HEK293 (cell line): ENCODE measurements at regions not wholly inside any gene's neighbourhood (a gene's known extent, or its start where the extent isn't known, plus 50 kb on each side); places are given as distances from the start of the nearest gene placed in this dataset.

ENCODE experiments used
- CTCF ChIA-PET: fragments of 350-600 bp; formaldehyde crosslinking; extraction: SDS; loops from one replicate; lab custom pipeline; 2021; ENCODE audit warnings: antibody characterized with exemption; lab: Yijun Ruan, JAX
- POLR2A ChIA-PET: fragments of 300-600 bp; formaldehyde crosslinking; extraction: SDS; loops from one replicate; lab custom pipeline; 2020; ENCODE audit warnings: antibody characterized with exemption, inconsistent platforms; lab: Yijun Ruan, JAX
- H3K27ac ChIP-seq: fragments of 200-500 bp; sonication (Bioruptor generic); 2 replicates; pipeline ENCODE4 v1.5.1; 2014; ENCODE audit warnings: low read depth, low read length, control low read depth, inconsistent platforms; ENCODE audit errors: extremely low read depth
- H3K36me3 ChIP-seq, 2 experiments: fragments of 200-500 bp in 1 of 2; sonication (Bioruptor generic) in 1 of 2; 1 replicate in 1 of 2; 2 replicates in 1 of 2; pipeline ENCODE4 v1.5.1; 2014 to 2017; ENCODE audit warnings: inconsistent platforms in 2 of 2, low read length in 2 of 2; ENCODE audit not compliant: control insufficient read depth in 2 of 2, insufficient read depth in 1 of 2
- H3K4me1 ChIP-seq: fragments of 200-500 bp; sonication (Bioruptor generic); 2 replicates; pipeline ENCODE4 v1.5.1; 2014; ENCODE audit warnings: mild to moderate bottlenecking, low read length, inconsistent platforms; ENCODE audit not compliant: control insufficient read depth, insufficient read depth
- H3K4me3 ChIP-seq: 2 replicates; pipeline ENCODE4 v1.5.1; 2011; ENCODE audit warnings: low read depth, mild to moderate bottlenecking, control low read depth, low read length, moderate library complexity
- H3K9me3 ChIP-seq: fragments of 200-500 bp; sonication (Bioruptor generic); 2 replicates; pipeline ENCODE4 v1.5.1; 2014; ENCODE audit warnings: low read depth, low read length, inconsistent platforms; ENCODE audit not compliant: control insufficient read depth, insufficient read depth
- INSM2 ChIP-seq: fragments of 450-650 bp; formaldehyde crosslinking; IDR thresholded peaks from 2 replicates; pipeline ENCODE4 v1.5.1; 2016; ENCODE audit warnings: missing biosample characterization, missing genetic modification characterization
- PRDM2 ChIP-seq: fragments of 450-650 bp; formaldehyde crosslinking; IDR thresholded peaks from 2 replicates; pipeline ENCODE4 v1.5.1; 2016; ENCODE audit warnings: missing biosample characterization, missing genetic modification characterization, borderline replicate concordance
- ZNF266 ChIP-seq: fragments of 450-650 bp; formaldehyde crosslinking; IDR thresholded peaks from 2 replicates; pipeline ENCODE4 v1.5.1; 2016; ENCODE audit warnings: missing biosample characterization, missing genetic modification characterization, low read depth
- ZNF280D ChIP-seq: fragments of 450-650 bp; formaldehyde crosslinking; IDR thresholded peaks from 2 replicates; pipeline ENCODE4 v1.5.1; 2016; ENCODE audit warnings: missing biosample characterization, missing genetic modification characterization
- ZNF292 ChIP-seq: fragments of 450-650 bp; formaldehyde crosslinking; IDR thresholded peaks from 2 replicates; pipeline ENCODE4 v1.5.1; 2016; ENCODE audit warnings: low read depth, missing biosample characterization, missing genetic modification characterization, borderline replicate concordance
- ZNF311 ChIP-seq: fragments of 450-650 bp; formaldehyde crosslinking; IDR thresholded peaks from 2 replicates; pipeline ENCODE4 v1.5.1; 2017; ENCODE audit warnings: missing biosample characterization, missing genetic modification characterization, borderline replicate concordance
- ZNF354C ChIP-seq: fragments of 450-650 bp; formaldehyde crosslinking; IDR thresholded peaks from 2 replicates; pipeline ENCODE4 v1.5.1; 2016; ENCODE audit warnings: missing biosample characterization, missing genetic modification characterization, low read depth, borderline replicate concordance
- ZNF37A ChIP-seq: fragments of 450-650 bp; IDR thresholded peaks from 2 replicates; pipeline ENCODE4 v1.5.1; 2018; ENCODE audit warnings: missing biosample characterization, missing genetic modification characterization
- ZNF404 ChIP-seq: fragments of 450-650 bp; formaldehyde crosslinking; IDR thresholded peaks from 2 replicates; pipeline ENCODE4 v1.5.1; 2017; ENCODE audit warnings: missing biosample characterization, missing genetic modification characterization
- ZNF416 ChIP-seq: fragments of 450-650 bp; formaldehyde crosslinking; IDR thresholded peaks from 2 replicates; pipeline ENCODE4 v1.5.1; 2016; ENCODE audit warnings: missing biosample characterization, missing genetic modification characterization
- ZNF423 ChIP-seq: fragments of 450-650 bp; formaldehyde crosslinking; IDR thresholded peaks from 2 replicates; pipeline ENCODE4 v1.5.1; 2016; ENCODE audit warnings: missing biosample characterization, missing genetic modification characterization
- ZNF513 ChIP-seq: fragments of 450-650 bp; IDR thresholded peaks from 2 replicates; pipeline ENCODE4 v1.5.1; 2018; ENCODE audit warnings: missing biosample characterization, missing genetic modification characterization
- ZNF544 ChIP-seq: fragments of 450-650 bp; formaldehyde crosslinking; IDR thresholded peaks from 2 replicates; pipeline ENCODE4 v1.5.0; 2017; ENCODE audit warnings: missing biosample characterization, missing genetic modification characterization
- ZNF629 ChIP-seq: fragments of 450-650 bp; formaldehyde crosslinking; IDR thresholded peaks from 2 replicates; pipeline ENCODE4 v1.5.1; 2017; ENCODE audit warnings: missing biosample characterization, missing genetic modification characterization
- ZSCAN4 ChIP-seq: fragments of 450-650 bp; formaldehyde crosslinking; IDR thresholded peaks from 2 replicates; pipeline ENCODE4 v1.5.1; 2017; ENCODE audit warnings: missing biosample characterization, missing genetic modification characterization
- TF ChIP-seq, protein P1 (sequence below): fragments of 450-650 bp; formaldehyde crosslinking; IDR thresholded peaks from 2 replicates; pipeline ENCODE4 v1.5.1; 2017; ENCODE audit warnings: missing biosample characterization, missing genetic modification characterization
- TF ChIP-seq, protein P2 (sequence below): fragments of 450-650 bp; formaldehyde crosslinking; IDR thresholded peaks from 2 replicates; pipeline ENCODE4 v1.5.1; 2016; ENCODE audit warnings: missing biosample characterization, missing genetic modification characterization
- TF ChIP-seq, protein P3 (sequence below): fragments of 450-650 bp; formaldehyde crosslinking; IDR thresholded peaks from 2 replicates; pipeline ENCODE4; 2016; ENCODE audit warnings: missing biosample characterization, missing genetic modification characterization

DNA sequence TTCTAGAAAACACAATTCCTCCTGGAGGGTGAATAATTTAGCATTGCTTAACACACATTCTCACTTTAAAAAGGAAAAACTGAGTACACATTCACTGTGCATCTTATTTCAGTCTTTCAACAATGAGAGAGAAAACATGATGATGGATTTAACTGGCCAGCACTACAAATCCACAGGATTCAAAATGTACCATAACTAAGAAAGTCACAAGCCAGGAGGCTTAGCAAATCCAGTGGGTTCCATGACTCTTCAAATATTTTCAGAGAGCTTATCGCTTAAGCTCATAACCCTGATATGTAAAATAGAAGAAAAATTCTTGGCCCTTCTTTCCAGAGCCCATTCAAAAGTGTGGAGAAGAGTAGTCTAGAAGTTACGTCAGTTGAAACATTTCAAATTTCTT, 820.3 kb downstream of the LTN1 start:
- Histone ChIP-seq H3K4me3 (no peak overlapping the region), H3K4me1 (no peaks in the 10 kb centered on the region), H3K27ac (no peak overlapping the region), H3K9me3 (no peaks in the 10 kb centered on the region), H3K36me3 (no peaks in the 10 kb centered on the region)
- TF ChIP-seq ZNF629: no peak
- no peak for TF ChIP-seq ZNF311 (tag by site-specific recombination)
- TF ChIP-seq, protein P1, sequence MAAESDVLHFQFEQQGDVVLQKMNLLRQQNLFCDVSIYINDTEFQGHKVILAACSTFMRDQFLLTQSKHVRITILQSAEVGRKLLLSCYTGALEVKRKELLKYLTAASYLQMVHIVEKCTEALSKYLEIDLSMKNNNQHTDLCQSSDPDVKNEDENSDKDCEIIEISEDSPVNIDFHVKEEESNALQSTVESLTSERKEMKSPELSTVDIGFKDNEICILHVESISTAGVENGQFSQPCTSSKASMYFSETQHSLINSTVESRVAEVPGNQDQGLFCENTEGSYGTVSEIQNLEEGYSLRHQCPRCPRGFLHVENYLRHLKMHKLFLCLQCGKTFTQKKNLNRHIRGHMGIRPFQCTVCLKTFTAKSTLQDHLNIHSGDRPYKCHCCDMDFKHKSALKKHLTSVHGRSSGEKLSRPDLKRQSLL (tag by site-specific recombination): no peak
- no peak for TF ChIP-seq INSM2
- no peak for TF ChIP-seq ZNF416 (tag by site-specific recombination)
- no peak for TF ChIP-seq ZNF292
- TF ChIP-seq, protein P2, sequence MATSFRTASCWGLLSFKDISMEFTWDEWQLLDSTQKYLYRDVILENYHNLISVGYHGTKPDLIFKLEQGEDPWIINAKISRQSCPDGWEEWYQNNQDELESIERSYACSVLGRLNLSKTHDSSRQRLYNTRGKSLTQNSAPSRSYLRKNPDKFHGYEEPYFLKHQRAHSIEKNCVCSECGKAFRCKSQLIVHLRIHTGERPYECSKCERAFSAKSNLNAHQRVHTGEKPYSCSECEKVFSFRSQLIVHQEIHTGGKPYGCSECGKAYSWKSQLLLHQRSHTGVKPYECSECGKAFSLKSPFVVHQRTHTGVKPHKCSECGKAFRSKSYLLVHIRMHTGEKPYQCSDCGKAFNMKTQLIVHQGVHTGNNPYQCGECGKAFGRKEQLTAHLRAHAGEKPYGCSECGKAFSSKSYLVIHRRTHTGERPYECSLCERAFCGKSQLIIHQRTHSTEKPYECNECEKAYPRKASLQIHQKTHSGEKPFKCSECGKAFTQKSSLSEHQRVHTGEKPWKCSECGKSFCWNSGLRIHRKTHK (tag by site-specific recombination): no peak
- no peak for TF ChIP-seq ZNF354C (tag by site-specific recombination)
- TF ChIP-seq ZNF37A: no peak
- no peak for TF ChIP-seq ZSCAN4
- TF ChIP-seq ZNF280D (tag by site-specific recombination): no peak
- TF ChIP-seq, protein P3, sequence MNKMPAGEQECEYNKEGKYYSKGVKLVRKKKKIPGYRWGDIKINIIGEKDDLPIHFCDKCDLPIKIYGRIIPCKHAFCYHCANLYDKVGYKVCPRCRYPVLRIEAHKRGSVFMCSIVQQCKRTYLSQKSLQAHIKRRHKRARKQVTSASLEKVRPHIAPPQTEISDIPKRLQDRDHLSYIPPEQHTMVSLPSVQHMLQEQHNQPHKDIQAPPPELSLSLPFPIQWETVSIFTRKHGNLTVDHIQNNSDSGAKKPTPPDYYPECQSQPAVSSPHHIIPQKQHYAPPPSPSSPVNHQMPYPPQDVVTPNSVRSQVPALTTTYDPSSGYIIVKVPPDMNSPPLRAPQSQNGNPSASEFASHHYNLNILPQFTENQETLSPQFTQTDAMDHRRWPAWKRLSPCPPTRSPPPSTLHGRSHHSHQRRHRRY (tag by site-specific recombination): no peak
- no peak for TF ChIP-seq ZNF513
- TF ChIP-seq ZNF423 (tag by site-specific recombination): no peak
- TF ChIP-seq PRDM2 (tag by site-specific recombination): no peak
- no peak for TF ChIP-seq ZNF544 (tag by site-specific recombination)
- no peak for TF ChIP-seq ZNF404 (tag by site-specific recombination)
- no peak for TF ChIP-seq ZNF266
- POLR2A ChIA-PET: no interaction called here
- CTCF ChIA-PET: interaction anchor here (0.7 kb wide), 1 partner anchor 1509 kb away, joined by 3 read pairs; no protein-coding TSS in a partner anchor
